ENCODE measurements at regions not wholly inside any gene's neighbourhood (a gene's known extent, or its start where the extent isn't known, plus 50 kb on each side); places are given as distances from the start of the nearest gene placed in this dataset.

DNA sequence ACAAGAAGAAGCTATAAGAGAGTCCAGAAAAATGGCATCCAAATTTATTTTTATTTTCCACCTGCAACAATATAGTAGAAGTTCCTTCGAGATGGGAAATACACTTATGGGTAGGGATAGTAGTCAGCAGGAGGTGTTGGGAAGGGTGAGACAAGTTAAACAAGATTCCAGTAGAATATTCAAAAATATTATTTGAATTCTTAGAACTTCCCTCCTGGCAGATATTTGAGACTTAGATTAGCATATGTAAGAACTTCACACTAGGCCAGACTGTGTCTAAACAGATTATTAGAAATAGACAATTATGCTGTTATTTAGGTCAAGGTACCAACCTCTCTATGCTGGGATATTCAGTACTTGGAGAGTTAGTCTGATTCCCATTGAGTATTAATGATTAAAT, 108.7 kb downstream of the PLK2 start:
- TF ChIP-seq RFX5 (IDR thresholded peaks at IDR 0.05; ENCODE audit: low read length) (no peak), SMC3 (IDR thresholded peaks at IDR 0.05; ENCODE audit: low read depth, low read length) (no peak), FOXJ3 (CRISPR knock-in tag; IDR thresholded peaks at IDR 0.05) (no peak), RAD21 (IDR thresholded peaks at IDR 0.05; ENCODE audit: low read length) (no peak), POLR2AphosphoS5 (IDR thresholded peaks at IDR 0.05; ENCODE audit: low read depth, low read length) (no peak), NFIC (IDR thresholded peaks at IDR 0.05; ENCODE audit: borderline replicate concordance) (no peak), NRF1 (IDR thresholded peaks at IDR 0.05; ENCODE audit: low read depth, low read length) (no peak), EZH2phosphoT487 (IDR thresholded peaks at IDR 0.05; ENCODE audit: borderline replicate concordance, low read depth) (no peak)
- TF ChIP-seq, protein P1, sequence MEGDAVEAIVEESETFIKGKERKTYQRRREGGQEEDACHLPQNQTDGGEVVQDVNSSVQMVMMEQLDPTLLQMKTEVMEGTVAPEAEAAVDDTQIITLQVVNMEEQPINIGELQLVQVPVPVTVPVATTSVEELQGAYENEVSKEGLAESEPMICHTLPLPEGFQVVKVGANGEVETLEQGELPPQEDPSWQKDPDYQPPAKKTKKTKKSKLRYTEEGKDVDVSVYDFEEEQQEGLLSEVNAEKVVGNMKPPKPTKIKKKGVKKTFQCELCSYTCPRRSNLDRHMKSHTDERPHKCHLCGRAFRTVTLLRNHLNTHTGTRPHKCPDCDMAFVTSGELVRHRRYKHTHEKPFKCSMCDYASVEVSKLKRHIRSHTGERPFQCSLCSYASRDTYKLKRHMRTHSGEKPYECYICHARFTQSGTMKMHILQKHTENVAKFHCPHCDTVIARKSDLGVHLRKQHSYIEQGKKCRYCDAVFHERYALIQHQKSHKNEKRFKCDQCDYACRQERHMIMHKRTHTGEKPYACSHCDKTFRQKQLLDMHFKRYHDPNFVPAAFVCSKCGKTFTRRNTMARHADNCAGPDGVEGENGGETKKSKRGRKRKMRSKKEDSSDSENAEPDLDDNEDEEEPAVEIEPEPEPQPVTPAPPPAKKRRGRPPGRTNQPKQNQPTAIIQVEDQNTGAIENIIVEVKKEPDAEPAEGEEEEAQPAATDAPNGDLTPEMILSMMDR (IDR thresholded peaks at IDR 0.05), result no peak
- TF ChIP-seq, protein P2, sequence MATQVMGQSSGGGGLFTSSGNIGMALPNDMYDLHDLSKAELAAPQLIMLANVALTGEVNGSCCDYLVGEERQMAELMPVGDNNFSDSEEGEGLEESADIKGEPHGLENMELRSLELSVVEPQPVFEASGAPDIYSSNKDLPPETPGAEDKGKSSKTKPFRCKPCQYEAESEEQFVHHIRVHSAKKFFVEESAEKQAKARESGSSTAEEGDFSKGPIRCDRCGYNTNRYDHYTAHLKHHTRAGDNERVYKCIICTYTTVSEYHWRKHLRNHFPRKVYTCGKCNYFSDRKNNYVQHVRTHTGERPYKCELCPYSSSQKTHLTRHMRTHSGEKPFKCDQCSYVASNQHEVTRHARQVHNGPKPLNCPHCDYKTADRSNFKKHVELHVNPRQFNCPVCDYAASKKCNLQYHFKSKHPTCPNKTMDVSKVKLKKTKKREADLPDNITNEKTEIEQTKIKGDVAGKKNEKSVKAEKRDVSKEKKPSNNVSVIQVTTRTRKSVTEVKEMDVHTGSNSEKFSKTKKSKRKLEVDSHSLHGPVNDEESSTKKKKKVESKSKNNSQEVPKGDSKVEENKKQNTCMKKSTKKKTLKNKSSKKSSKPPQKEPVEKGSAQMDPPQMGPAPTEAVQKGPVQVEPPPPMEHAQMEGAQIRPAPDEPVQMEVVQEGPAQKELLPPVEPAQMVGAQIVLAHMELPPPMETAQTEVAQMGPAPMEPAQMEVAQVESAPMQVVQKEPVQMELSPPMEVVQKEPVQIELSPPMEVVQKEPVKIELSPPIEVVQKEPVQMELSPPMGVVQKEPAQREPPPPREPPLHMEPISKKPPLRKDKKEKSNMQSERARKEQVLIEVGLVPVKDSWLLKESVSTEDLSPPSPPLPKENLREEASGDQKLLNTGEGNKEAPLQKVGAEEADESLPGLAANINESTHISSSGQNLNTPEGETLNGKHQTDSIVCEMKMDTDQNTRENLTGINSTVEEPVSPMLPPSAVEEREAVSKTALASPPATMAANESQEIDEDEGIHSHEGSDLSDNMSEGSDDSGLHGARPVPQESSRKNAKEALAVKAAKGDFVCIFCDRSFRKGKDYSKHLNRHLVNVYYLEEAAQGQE (IDR thresholded peaks at IDR 0.05; ENCODE audit: low read depth, low read length), result no peak
- TF ChIP-seq, protein P3, sequence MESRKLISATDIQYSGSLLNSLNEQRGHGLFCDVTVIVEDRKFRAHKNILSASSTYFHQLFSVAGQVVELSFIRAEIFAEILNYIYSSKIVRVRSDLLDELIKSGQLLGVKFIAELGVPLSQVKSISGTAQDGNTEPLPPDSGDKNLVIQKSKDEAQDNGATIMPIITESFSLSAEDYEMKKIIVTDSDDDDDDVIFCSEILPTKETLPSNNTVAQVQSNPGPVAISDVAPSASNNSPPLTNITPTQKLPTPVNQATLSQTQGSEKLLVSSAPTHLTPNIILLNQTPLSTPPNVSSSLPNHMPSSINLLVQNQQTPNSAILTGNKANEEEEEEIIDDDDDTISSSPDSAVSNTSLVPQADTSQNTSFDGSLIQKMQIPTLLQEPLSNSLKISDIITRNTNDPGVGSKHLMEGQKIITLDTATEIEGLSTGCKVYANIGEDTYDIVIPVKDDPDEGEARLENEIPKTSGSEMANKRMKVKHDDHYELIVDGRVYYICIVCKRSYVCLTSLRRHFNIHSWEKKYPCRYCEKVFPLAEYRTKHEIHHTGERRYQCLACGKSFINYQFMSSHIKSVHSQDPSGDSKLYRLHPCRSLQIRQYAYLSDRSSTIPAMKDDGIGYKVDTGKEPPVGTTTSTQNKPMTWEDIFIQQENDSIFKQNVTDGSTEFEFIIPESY (IDR thresholded peaks at IDR 0.05; ENCODE audit: borderline replicate concordance, low read depth), result no peak
- TF ChIP-seq, protein P4, sequence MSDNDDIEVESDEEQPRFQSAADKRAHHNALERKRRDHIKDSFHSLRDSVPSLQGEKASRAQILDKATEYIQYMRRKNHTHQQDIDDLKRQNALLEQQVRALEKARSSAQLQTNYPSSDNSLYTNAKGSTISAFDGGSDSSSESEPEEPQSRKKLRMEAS (IDR thresholded peaks at IDR 0.05; ENCODE audit: low read depth), result no peak
